CD4-positive, CD25-positive, alpha-beta regulatory T cell (primary cell): ENCODE measurements at regions not wholly inside any gene's neighbourhood (a gene's known extent, or its start where the extent isn't known, plus 50 kb on each side); places are given as distances from the start of the nearest gene placed in this dataset.

Source experiments
- ATAC-seq, 2 donors: fragments of 150-1000 bp; cut with Tn5 transposase; one replicate each; pipeline ENCODE4 v1.10.0; 2021; ENCODE audit warnings: low read depth in 2 of 2, moderate number of reproducible peaks in 2 of 2, moderate library complexity in 1 of 2
- DNase-seq, 3 donors: peaks; one replicate each; pipeline versions ENCODE4 v3.0.0 to v3.0.0-alpha.2; 2012 to 2022; ENCODE audit warnings: mixed read lengths in 1 of 3
- H3K27ac ChIP-seq: one replicate; pipeline ENCODE4 v1.7.0; 2013; ENCODE audit warnings: mild to moderate bottlenecking, low read length; ENCODE audit not compliant: insufficient read depth, poor library complexity, severe bottlenecking
- H3K27me3 ChIP-seq: one replicate; pipeline ENCODE4 v1.7.0; 2013; ENCODE audit warnings: low read length; ENCODE audit not compliant: control insufficient read depth, insufficient read depth
- H3K36me3 ChIP-seq: one replicate; pipeline ENCODE4 v1.7.0; 2013; ENCODE audit warnings: mild to moderate bottlenecking, low read length, moderate library complexity; ENCODE audit not compliant: control insufficient read depth, insufficient read depth
- H3K4me1 ChIP-seq: 2 replicates; pipeline ENCODE4 v1.7.0; 2013; ENCODE audit warnings: mild to moderate bottlenecking, low read length; ENCODE audit not compliant: insufficient read depth, control insufficient read depth, poor library complexity, severe bottlenecking
- H3K4me3 ChIP-seq: one replicate; pipeline ENCODE4 v1.7.0; 2013; ENCODE audit warnings: low read depth, mild to moderate bottlenecking, low read length, moderate library complexity
- H3K9me3 ChIP-seq, 2 experiments: 1 replicate in 1 of 2; 2 replicates in 1 of 2; pipeline ENCODE4 v1.7.0; 2013; ENCODE audit warnings: low read length in 2 of 2, mild to moderate bottlenecking in 1 of 2, moderate library complexity in 1 of 2; ENCODE audit not compliant: control insufficient read depth in 2 of 2
- H3K27ac Mint-ChIP-seq, 3 donors: one replicate each; pipeline ENCODE4 v1.8.0; 2020 to 2022; ENCODE audit warnings: mild to moderate bottlenecking in 3 of 3, mixed read lengths in 3 of 3, moderate library complexity in 2 of 3
- H3K27me3 Mint-ChIP-seq: one replicate; pipeline ENCODE4 v1.8.0; 2022; ENCODE audit warnings: mild to moderate bottlenecking, mixed read lengths
- H3K36me3 Mint-ChIP-seq: one replicate; pipeline ENCODE4 v1.8.0; 2020; ENCODE audit warnings: mixed read lengths
- H3K4me1 Mint-ChIP-seq, 4 donors: one replicate each; pipeline ENCODE4 v1.8.0; 2020 to 2022; ENCODE audit warnings: mixed read lengths in 4 of 4, mild to moderate bottlenecking in 1 of 4
- H3K4me3 Mint-ChIP-seq, 4 donors: one replicate each; pipeline ENCODE4 v1.8.0; 2020 to 2022; ENCODE audit warnings: mild to moderate bottlenecking in 4 of 4, mixed read lengths in 4 of 4, moderate library complexity in 3 of 4
- H3K9me3 Mint-ChIP-seq, 7 donors: one replicate each; pipeline ENCODE4 v1.8.0; 2020 to 2022; ENCODE audit warnings: mixed read lengths in 7 of 7, mild to moderate bottlenecking in 3 of 7, moderate library complexity in 2 of 7

GRCh38 chr12:93980711-93981110 lies 167.7 kb upstream of the PLXNC1 start:
- Histone ChIP-seq H3K4me1 (no peaks in the 10 kb centered on the region), H3K9me3 (no peaks in the 10 kb centered on the region), H3K4me3 (no peak overlapping the region), H3K27me3 (no peaks in the 10 kb centered on the region), H3K27ac (no peak overlapping the region), H3K36me3 (no peaks in the 10 kb centered on the region)
- H3K9me3 Mint-ChIP-seq, result no peaks in the 10 kb centered on the region
- ATAC-seq (no peak), DNase-seq (no peak)
- H3K36me3 Mint-ChIP-seq, result no peaks in the 10 kb centered on the region
- peaks cover 10 to 26% (median 12%) of the 10 kb centered on the region in 4 donors for H3K4me1 Mint-ChIP-seq
- H3K4me3 Mint-ChIP-seq, result no peak overlapping the region
- H3K27me3 Mint-ChIP-seq, result no peaks in the 10 kb centered on the region
- H3K27ac Mint-ChIP-seq, result peak overlapping the region in 1 of 3 donors; percentile 5

DNA sequence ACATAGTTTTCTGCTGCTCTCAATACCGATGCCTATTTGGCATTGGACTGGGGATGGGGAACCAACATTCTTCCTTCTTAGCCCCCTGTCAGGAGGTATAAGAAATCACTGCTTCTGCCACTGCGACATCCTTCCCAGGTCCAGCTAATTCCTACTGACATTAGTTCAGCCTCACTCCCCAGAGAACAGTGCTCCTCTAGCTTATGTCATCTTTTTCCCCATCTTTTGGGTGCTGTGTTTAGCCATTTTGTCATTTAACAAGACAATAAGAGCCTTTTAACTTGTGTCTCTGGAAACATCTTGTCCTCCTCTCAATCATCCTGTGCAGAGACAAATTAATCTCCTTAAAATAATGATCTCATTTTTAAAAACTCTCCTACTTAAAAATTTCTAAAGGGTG lies 167.0 kb upstream of the PLXNC1 start:
- Mint-ChIP-seq H3K4me3 (no peak overlapping the region), H3K9me3 (peaks cover 0 to 3% (median 0%) of the 10 kb centered on the region in 7 donors), H3K27ac (no peak overlapping the region), H3K36me3 (no peaks in the 10 kb centered on the region), H3K4me1 (peaks cover 6 to 26% (median 12%) of the 10 kb centered on the region in 4 donors), H3K27me3 (no peaks in the 10 kb centered on the region)
- no peaks in the 10 kb centered on the region for H3K9me3 ChIP-seq
- H3K27ac ChIP-seq, result no peak overlapping the region
- H3K36me3 ChIP-seq, result no peaks in the 10 kb centered on the region
- no peak overlapping the region for H3K4me3 ChIP-seq
- ATAC-seq, result no peak
- no peaks in the 10 kb centered on the region for H3K4me1 ChIP-seq
- no peak for DNase-seq
- H3K27me3 ChIP-seq, result no peaks in the 10 kb centered on the region

DNA sequence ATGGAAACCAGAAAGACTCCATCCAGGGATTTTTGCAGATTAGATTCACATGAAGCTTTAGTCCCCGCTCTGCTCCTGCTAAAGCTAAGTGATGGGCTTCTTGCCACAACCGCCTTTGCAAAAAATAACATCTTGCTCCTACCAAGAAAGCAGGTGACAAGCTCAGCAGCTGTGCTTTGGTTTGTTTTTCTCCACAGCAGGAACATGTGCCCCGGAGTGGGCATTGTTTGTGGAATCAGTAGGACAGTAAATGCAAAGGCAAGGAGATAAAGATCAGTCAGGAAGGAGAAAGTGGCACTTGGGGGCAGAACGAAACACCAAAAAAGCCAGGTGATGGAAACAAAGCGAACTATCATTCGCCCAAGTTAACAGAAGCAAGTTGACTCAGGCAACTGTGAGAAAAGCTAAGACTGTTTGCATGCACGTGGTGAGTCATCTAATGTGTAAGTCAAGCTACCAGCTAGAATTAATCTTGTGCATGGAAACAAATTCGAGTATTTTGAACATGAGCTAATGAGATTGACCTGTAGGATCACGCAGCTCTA lies 165.5 kb upstream of the PLXNC1 start:
- Histone ChIP-seq H3K4me3 (no peak overlapping the region), H3K4me1 (no peaks in the 10 kb centered on the region), H3K27ac (no peak overlapping the region), H3K9me3 (no peaks in the 10 kb centered on the region), H3K36me3 (no peaks in the 10 kb centered on the region), H3K27me3 (no peaks in the 10 kb centered on the region)
- Mint-ChIP-seq H3K4me3 (no peak overlapping the region), H3K27ac (peak overlapping the region in 1 of 3 donors; percentile 90), H3K4me1 (peaks cover 4 to 26% (median 9%) of the 10 kb centered on the region in 4 donors), H3K27me3 (no peaks in the 10 kb centered on the region), H3K9me3 (peaks cover 0 to 3% (median 0%) of the 10 kb centered on the region in 7 donors), H3K36me3 (no peaks in the 10 kb centered on the region)
- ATAC-seq (peak; percentile 61 to 66), DNase-seq (peak in 1 of 3 donors; percentile 68)

DNA sequence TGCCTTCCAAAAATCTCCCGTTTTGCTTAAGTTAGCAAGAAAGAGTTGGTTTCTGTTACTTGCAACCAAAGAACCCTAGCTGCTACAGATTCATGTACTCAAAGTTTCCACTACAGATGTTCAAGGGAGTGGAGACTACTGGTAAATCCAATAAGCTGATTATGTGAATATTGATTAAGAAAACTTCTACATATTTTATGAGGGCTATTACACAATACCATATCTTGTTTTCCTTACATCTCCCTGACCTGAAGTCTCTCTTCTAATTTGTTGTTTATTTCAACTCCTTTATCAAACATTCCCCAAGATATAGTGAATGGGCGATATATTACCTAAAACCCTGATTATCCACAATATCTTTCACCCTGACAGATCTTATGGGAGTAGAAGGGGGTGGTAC lies 164.4 kb upstream of the PLXNC1 start:
- Mint-ChIP-seq H3K4me3 (no peak overlapping the region), H3K9me3 (peaks cover 0 to 3% (median 0%) of the 10 kb centered on the region in 7 donors), H3K27ac (peak overlapping the region in 1 of 3 donors; percentile 53), H3K4me1 (peaks cover 4 to 24% (median 7%) of the 10 kb centered on the region in 4 donors), H3K36me3 (no peaks in the 10 kb centered on the region), H3K27me3 (no peaks in the 10 kb centered on the region)
- Histone ChIP-seq H3K9me3 (no peaks in the 10 kb centered on the region), H3K4me1 (no peaks in the 10 kb centered on the region), H3K4me3 (no peak overlapping the region), H3K36me3 (no peaks in the 10 kb centered on the region), H3K27ac (no peak overlapping the region), H3K27me3 (no peaks in the 10 kb centered on the region)
- no peak for ATAC-seq
- DNase-seq, result no peak

DNA sequence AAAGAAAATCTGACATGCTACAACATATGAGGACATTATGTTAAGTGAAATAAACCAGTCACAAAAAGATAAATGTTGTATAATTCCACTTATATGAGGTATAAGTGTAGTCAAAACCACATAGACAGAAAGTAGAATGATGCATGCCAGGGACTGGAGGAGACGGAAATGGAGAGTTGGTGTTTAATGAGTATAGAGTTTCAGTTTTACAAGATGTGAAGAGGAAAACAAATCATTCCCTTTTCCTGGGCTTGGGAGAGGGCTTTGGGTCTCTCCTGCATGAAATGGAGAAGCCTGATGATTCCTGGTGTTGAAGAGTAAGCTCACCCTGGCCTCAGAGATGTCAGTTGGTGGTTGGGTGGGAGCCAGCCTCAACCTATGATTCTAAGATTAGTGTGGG lies 158.4 kb upstream of the PLXNC1 start:
- H3K27me3 ChIP-seq, result no peaks in the 10 kb centered on the region
- no peaks in the 10 kb centered on the region for H3K27me3 Mint-ChIP-seq
- H3K27ac Mint-ChIP-seq, result peak overlapping the region in 1 of 3 donors; percentile 18
- no peaks in the 10 kb centered on the region for H3K36me3 Mint-ChIP-seq
- no peaks in the 10 kb centered on the region for H3K4me1 ChIP-seq
- ATAC-seq, result no peak
- no peak overlapping the region for H3K4me3 Mint-ChIP-seq
- peaks cover 0 to 3% (median 0%) of the 10 kb centered on the region in 7 donors for H3K9me3 Mint-ChIP-seq
- H3K4me3 ChIP-seq, result no peak overlapping the region
- no peaks in the 10 kb centered on the region for H3K4me1 Mint-ChIP-seq
- H3K36me3 ChIP-seq, result no peaks in the 10 kb centered on the region
- no peaks in the 10 kb centered on the region for H3K9me3 ChIP-seq
- H3K27ac ChIP-seq, result no peak overlapping the region
- no peak for DNase-seq

DNA sequence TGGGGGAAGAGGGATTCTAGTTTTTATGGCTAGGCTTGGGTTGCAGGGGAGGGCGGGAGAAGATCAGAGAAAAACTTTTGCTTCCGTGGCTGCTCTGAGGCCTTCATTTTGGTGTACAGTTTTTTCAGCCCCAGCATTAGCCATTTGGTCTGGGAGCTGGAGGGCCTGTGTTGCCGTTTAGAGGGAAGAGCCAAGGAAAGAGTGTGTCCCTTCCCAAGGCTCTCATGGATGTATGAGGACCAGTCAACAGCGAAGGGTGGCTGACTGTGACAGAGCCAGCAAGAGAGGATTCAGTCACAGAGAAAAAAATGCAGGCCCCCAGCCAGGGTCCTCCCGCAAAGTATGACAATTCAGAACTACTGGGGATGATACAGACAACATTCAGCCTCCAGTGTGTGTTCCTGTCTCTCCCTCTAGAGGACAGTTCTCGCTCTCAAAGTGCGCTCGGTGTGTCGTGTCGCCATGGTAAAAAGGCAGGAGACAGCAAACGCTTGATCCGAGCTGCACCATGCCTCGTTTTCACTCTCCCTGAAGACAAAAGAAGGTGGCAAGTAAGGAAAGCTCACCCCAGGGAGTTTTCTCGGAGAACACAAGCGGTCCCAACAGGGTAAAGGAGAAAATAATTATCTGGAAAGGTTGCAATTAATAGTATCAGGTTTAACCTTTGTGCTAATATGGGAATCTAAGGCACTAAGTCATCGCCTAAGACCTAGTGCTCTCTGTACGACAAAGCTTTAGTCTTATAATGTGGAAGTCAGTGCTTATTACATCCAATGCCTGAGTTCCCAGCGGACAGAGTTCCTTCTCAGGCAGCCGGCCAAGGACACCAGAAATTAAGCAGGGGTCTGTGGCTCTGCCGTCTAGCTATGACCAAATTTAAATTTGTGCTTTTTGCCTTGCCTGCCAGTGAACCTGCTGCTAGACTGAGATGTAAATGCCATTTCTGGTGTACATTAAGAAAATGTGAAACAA lies 157.3 kb upstream of the PLXNC1 start:
- H3K27ac ChIP-seq, result no peak overlapping the region
- no peaks in the 10 kb centered on the region for H3K4me1 ChIP-seq
- DNase-seq, result no peak
- no peaks in the 10 kb centered on the region for H3K36me3 Mint-ChIP-seq
- H3K27ac Mint-ChIP-seq, result no peak overlapping the region
- H3K27me3 Mint-ChIP-seq, result no peaks in the 10 kb centered on the region
- no peaks in the 10 kb centered on the region for H3K9me3 ChIP-seq
- no peaks in the 10 kb centered on the region for H3K36me3 ChIP-seq
- ATAC-seq, result no peak
- no peak overlapping the region for H3K4me3 ChIP-seq
- no peak overlapping the region for H3K4me3 Mint-ChIP-seq
- peaks cover 0 to 2% (median 0%) of the 10 kb centered on the region in 7 donors for H3K9me3 Mint-ChIP-seq
- no peaks in the 10 kb centered on the region for H3K27me3 ChIP-seq
- no peaks in the 10 kb centered on the region for H3K4me1 Mint-ChIP-seq

DNA sequence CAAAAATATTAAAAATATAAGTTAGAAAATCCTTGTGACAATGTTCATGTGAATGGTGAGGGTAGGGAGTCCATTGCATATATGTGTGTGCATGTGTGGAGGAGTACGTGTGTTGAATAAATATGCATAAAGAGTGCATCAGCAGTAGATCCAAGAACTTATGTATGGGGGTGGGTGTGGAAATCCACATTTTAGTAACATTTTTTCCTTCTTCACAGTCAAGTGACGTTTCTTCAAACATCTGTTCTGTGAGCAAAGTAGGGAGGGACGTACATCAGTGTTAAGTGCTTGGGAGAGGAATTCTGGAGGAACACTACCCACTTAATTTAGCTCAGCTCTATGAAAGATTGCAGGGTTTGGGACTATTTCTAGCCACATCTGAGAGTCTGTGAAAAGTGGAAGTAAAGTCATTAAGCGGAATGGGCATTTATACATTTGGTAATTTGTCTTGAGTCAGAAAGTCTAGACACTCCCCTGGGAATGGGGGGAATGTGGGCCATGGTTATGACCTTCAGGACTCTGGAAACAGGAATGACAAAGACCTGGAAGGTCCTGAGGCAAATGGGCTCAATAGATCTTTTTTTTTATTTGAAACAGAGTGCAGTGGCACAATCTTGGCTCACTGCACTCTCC lies 156.4 kb upstream of the PLXNC1 start:
- no peaks in the 10 kb centered on the region for H3K36me3 Mint-ChIP-seq
- no peaks in the 10 kb centered on the region for H3K4me1 ChIP-seq
- no peaks in the 10 kb centered on the region for H3K9me3 Mint-ChIP-seq
- no peaks in the 10 kb centered on the region for H3K27me3 ChIP-seq
- no peak for ATAC-seq
- H3K9me3 ChIP-seq, result no peaks in the 10 kb centered on the region
- no peak overlapping the region for H3K4me3 ChIP-seq
- H3K27ac ChIP-seq, result no peak overlapping the region
- no peak overlapping the region for H3K4me3 Mint-ChIP-seq
- H3K36me3 ChIP-seq, result no peaks in the 10 kb centered on the region
- no peaks in the 10 kb centered on the region for H3K27me3 Mint-ChIP-seq
- no peak overlapping the region for H3K27ac Mint-ChIP-seq
- H3K4me1 Mint-ChIP-seq, result no peaks in the 10 kb centered on the region
- no peak for DNase-seq
